Femur (tissue), 1 donor: ENCODE measurements at regions not wholly inside any gene's neighbourhood (a gene's known extent, or its start where the extent isn't known, plus 50 kb on each side); places are given as distances from the start of the nearest gene placed in this dataset.
"Not testable (repeated sequence)": the region's sequence is repeated elsewhere in the genome, so short reads cannot be mapped to it uniquely, and the experiment has no call there.

Experiments
- DNase-seq: peaks from one replicate; pipeline ENCODE4 v3.0.0-alpha.2; 2017

DNA sequence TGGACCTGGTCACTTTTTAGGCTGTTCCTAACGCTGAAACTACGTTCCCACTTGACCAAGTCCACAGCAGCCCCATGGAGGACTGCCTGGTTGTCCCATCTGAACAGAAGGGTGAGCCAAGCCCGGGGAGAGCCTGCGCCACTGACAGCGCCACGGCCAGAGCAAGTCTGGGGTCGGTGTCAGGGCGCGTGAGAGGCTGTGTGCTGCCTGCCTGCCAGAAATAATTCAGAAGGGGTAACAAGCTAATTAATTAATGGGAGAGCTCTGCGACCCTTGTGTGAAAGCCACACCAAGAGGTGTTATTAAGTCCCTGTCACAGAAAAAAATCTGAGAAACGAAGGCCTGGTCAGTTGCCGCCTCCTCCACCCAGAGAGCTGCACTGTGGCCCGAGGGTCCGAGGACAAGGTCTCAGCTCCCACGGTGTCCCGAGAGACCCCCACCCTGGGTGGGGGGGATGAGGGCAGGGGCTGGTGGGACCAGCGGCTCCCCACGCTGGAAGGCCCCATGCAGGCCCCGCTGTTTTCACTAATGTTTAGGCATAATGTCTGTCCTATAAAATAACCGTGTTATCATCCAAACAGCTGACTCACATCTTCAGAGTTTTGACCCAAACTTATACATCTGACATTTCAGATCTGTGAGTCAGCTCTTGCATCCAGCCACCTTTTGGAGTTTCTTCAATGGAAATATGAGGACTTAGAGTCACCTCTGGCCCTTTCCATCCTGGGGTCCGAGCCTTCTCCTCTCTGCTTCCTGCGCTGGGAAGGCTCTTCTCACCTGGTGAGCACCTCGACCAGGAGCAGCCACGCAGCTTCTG lies 58.5 kb downstream of the DLL1 start:
- no peak for DNase-seq

- DNase-seq = no peak
Observed at GRCh38 chr6:170231293-170232185, 59.3 kb downstream of the DLL1 start.

DNA sequence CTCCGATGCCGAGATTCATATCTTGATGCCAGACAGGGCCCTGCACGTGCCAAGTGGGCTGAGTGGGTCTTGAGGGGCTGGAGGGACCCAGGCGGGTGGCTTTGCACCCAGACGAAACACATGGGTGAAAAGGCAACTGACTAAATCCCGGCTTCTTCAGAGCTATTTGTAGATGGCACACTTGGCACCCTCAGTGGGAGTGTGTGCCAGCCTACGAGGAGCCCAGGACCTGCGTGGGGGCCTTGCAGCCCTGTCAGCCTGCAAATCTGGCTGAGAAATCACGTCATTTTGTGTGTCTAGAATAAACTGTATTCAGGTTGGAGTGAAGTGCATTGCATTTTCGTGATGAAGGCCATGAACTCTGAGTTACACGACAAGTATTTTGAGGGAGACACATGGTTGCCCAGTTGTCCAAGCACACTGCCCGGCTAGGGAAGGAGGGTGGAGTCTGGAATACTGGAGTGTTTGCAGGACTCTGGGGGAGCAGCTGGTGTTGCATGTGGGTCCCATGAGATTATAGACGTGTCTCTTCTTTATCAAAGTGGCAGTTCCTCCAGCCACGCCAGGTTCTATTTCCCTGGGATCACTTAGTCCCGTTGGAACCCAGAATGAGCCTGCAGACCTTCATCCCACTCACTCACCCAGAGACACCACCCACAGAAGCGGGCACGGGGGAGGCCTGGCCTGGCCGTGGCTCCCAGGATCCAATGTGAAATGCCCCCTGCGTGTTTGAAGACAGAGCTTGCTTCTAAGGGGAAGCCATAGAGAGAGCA lies 60.2 kb downstream of the DLL1 start:
- no peak for DNase-seq

DNA sequence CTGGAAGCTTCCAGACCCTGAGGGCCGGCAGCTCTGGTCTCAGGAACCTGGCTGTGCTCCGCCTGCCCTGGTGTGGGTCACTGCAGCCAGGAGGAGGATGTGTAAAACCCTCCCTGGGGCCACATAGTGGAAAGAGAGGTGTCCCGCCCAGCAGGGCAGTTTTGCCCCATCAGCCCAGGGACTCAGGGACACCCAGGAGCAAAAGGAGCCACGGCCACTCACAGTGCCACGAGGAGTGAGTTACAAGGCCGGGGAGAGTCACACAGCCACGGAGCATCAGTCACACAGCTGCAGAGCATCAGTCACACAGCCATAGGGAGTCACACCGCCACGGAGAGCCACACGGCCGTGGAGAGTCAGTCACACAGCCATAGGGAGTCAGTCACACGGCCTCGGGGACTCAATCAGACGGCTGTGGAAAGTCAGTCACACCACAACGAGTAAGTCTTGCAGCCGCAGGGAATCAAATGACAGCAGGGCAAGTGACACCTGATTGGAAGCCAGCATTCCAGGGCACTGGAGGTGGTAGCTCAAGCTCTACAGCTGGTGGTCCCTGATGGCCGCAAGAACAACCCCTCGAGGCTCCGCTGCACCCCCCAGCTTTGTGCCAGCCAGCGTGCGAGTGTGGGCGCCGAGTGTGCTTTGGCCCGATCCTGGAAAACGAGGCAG lies 60.9 kb downstream of the DLL1 start:
- no peak for DNase-seq

- no peak for DNase-seq
Observed at GRCh38 chr6:170229396-170229795, 61.5 kb downstream of the DLL1 start.

DNA sequence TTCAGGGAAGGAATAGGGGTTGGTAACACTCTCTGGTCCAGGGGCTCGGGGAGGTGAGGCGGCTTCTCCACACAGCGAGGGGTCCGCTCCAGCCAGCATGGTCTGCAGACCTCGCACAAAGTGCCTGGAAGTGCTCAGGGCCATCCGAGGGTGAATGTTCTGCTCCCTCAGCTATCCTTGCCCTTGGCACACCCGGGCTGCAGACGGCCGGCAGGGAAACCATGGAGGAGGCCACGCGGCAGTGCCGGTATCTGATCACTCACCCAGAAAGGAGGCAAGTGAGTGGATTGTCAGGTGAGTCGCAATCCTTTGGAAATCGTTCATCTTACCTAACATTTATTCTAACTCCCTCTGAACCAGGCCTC lies 62.0 kb downstream of the DLL1 start:
- no peak for DNase-seq

GRCh38 chr6:170227996-170228945 lies 62.6 kb downstream of the DLL1 start:
- DNase-seq = no peak

DNA sequence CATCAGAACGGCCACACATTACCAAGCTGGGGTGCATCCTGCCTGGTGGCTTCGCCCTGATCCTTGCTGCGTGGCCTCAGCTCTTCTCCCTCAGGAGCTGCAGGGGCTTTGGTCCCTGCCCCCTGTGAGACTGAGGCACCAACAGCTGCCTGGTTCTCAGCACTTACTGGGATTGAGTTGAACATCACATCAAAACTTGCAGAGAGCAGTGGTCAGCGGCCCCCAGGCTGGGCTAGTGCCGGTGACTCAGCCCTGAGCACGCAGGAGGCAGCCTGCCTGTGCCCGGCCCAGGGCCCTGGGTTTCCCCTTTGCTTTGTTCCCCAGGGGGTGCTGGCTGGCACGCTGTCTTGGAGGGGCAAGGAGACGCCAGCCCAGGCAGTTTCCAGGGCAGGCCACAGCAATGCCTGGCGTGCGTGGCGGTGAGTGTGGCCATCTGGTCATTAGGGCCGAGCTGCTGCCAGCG lies 63.3 kb downstream of the DLL1 start:
- no peak for DNase-seq

GRCh38 chr6:170226647-170227046 lies 64.2 kb downstream of the DLL1 start:
- no peak for DNase-seq

GRCh38 chr6:170225852-170226417 lies 64.9 kb downstream of the DLL1 start:
- no peak for DNase-seq

GRCh38 chr6:170224694-170225660 lies 65.9 kb downstream of the DLL1 start:
- no peak for DNase-seq

DNA sequence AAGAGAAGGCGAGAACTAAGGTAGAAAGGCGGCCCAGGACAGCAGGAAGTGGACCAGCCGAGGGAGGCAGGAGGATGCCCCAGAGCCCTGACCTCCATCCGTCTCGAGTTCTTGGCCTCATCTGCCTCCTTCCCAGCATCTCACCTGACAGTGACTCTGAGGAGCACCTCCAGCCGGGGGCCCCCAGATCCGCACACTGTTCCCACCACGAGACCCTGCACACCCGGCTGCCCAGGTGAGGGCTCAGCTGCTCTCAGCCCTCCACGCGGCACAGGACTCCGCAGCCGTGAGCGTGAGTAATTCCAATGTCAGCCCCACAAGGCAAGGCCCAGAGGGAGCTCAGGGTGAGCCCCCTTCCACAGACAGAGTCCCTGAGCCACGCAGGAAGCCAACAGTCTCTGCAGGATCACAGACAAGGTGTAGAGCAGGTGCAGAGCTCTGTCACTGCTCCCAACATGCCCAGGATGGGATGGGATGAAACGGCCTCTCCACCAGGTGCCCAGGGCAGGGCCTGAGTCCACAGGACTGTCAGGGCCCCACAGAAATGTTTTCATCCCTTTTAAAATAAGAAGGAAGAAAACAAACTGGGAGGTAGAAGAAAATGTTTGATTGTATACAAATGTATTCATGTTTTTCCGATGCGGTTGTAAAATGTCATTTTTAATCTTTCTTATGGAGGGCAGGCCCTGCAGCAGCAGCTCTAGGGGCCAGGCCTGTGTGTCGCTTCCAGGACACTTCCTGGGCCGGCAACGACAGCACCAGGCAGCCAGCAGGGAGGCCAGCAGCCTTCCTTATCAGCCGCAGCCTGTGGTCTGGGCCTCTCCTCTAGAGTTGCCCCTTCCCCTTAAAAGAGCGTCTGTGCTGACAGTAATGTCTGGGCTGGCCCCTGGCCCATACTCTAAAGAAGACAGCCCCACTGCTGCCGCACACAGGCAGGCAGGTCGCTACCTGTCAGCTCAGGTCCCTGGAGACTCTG lies 66.9 kb downstream of the DLL1 start:
- no peak for DNase-seq

DNA sequence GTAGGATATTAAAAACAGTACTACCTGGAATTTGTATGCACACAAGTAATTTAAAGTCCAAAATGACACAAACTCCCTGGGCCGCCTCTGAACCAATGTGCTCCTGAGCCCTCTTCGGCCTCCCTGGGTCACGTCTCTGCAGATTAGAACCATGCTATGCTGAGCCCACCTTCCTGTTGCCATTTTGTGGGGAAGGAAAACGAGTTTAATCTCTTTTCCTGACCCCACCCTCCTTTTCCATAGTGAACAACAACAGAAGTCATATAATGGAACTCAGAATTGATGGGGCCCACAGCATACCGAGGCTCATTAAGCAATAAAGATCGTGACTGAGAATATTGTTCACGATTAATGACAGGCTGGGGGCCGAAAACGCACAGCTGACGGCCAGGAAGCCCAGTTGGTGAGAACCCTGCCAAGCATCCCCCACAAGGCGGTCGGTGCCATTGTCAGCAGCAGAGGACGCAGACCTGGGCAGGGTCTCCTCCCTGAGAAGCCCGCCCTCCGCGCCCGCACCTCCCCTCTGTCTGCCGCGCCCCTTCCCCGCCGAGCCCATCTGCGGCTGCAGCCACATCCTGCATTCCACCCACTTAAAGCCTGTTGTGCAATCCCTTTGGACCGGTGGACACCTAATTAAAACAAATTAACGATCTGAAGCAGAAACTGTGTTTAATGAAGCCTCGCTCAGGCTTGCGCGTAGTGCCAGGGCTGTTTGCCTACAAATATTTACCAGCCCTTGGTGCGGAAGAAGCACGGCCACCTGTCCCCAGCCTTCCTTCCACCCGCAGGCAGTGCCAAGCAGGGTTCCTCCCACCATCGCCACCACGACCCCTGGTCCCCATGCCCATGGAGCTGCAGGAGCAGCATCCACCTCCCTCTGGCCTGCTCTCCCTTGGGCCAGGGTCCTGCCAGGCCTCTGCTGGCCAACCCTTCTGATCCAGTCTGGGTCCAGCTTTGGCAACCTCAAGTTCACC lies 68.1 kb downstream of the DLL1 start:
- DNase-seq = peak; percentile 24

DNA sequence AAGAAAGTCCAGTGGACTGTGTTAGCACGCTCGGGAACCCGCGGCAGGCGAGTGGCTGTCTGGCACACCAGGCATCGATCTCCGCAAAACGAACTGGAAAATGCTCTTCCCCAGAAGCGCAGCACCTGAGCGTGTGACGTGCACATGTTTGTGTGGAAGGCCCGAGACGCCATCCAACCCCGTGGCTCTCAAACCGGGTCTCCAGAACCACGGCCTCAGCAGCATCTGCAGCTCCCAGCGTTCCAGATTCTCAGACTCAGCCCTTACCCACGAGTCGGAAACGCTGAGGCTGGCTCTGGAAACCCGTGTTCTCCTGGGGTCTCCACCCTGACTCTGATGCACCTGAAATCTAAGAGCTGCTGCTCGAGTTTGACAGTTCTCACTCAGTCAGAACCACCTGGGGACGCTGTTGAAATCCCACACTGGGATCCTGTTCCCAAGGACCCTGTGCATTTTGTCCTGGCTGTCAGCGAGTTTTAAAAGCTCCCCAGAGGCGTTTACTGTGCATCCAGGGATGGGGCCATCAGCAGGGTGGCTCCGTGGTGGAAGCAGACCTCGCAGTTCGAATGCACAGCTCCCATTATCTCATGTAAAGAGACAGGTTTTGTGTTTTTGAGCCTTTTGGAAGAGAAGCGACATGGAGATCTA lies 69.0 kb downstream of the DLL1 start:
- DNase-seq = peak; percentile 5

- peak; percentile 10 for DNase-seq
Observed at GRCh38 chr6:170221052-170221752, 69.7 kb downstream of the DLL1 start.

DNA sequence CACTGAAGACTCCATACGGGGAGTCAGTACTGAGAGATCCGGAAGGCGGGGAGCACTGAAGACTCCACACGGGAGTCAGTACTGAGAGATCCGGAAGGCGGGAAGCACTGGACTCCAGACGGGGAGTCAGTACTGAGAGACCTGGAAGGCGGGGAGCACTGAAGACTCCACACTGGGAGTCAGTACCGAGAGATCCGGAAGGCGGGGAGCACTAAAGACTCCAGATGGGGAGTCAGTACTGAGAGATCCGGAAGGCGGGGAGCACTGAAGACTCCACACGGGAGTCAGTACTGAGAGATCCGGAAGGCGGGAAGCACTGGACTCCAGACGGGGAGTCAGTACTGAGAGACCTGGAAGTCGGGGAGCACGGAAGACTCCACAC lies 77.2 kb downstream of the DLL1 start:
- DNase-seq = not testable (repeated sequence)
